ENCODE measurements at regions not wholly inside any gene's neighbourhood (a gene's known extent, or its start where the extent isn't known, plus 50 kb on each side); places are given as distances from the start of the nearest gene placed in this dataset.
"Not testable (repeated sequence)": the region's sequence is repeated elsewhere in the genome, so short reads cannot be mapped to it uniquely, and the experiment has no call there.

- no peaks in the 10 kb centered on the region for H3K27me3 ChIP-seq
- TF ChIP-seq, protein P1, sequence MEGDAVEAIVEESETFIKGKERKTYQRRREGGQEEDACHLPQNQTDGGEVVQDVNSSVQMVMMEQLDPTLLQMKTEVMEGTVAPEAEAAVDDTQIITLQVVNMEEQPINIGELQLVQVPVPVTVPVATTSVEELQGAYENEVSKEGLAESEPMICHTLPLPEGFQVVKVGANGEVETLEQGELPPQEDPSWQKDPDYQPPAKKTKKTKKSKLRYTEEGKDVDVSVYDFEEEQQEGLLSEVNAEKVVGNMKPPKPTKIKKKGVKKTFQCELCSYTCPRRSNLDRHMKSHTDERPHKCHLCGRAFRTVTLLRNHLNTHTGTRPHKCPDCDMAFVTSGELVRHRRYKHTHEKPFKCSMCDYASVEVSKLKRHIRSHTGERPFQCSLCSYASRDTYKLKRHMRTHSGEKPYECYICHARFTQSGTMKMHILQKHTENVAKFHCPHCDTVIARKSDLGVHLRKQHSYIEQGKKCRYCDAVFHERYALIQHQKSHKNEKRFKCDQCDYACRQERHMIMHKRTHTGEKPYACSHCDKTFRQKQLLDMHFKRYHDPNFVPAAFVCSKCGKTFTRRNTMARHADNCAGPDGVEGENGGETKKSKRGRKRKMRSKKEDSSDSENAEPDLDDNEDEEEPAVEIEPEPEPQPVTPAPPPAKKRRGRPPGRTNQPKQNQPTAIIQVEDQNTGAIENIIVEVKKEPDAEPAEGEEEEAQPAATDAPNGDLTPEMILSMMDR (IDR thresholded peaks at IDR 0.05): no peak
- no peak for TF ChIP-seq POLR2A (IDR thresholded peaks at IDR 0.05)
- no peak for TF ChIP-seq EP300 (IDR thresholded peaks at IDR 0.05)
- H3K36me3 ChIP-seq: no peaks in the 10 kb centered on the region
- no peak for DNase-seq (ENCODE audit: low spot score in 2 of 2)
- 90 to 95% methylated on average over 6 of the region's 6 CpGs for WGBS, 2 donors
- no peak overlapping the region for H3K27ac ChIP-seq
- no peaks in the 10 kb centered on the region for H3K4me1 ChIP-seq
- no peak overlapping the region for H3K4me3 ChIP-seq
- peaks cover 0 to 8% (median 0%) of the 10 kb centered on the region in 4 donors for H3K9me3 ChIP-seq
Measured at GRCh38 chr15:81926981-81927380, 118.8 kb downstream of the MEX3B start.

GRCh38 chr15:81924729-81925128, 121.1 kb downstream of the MEX3B start:
- H3K27me3 ChIP-seq: no peaks in the 10 kb centered on the region
- 86 to 91% methylated on average over 4 of the region's 4 CpGs for WGBS, 2 donors
- TF ChIP-seq POLR2A (IDR thresholded peaks at IDR 0.05) (no peak), EP300 (IDR thresholded peaks at IDR 0.05) (no peak)
- TF ChIP-seq, protein P1 (IDR thresholded peaks at IDR 0.05): no peak

GRCh38 chr15:81923561-81924350, 122.1 kb downstream of the MEX3B start:
- Histone ChIP-seq H3K27ac (no peak overlapping the region), H3K27me3 (no peaks in the 10 kb centered on the region), H3K9me3 (peaks cover 0 to 38% (median 6%) of the 10 kb centered on the region in 4 donors), H3K4me3 (no peak overlapping the region), H3K4me1 (no peaks in the 10 kb centered on the region), H3K36me3 (no peaks in the 10 kb centered on the region)
- DNase-seq (ENCODE audit: low spot score in 2 of 2): no peak
- TF ChIP-seq EP300 (IDR thresholded peaks at IDR 0.05) (no peak), POLR2A (IDR thresholded peaks at IDR 0.05) (no peak)
- TF ChIP-seq, protein P1 (IDR thresholded peaks at IDR 0.05): no peak
- WGBS, 2 donors: 76 to 78% methylated on average over 4 of the region's 4 CpGs

More at GRCh38 chr15:81924729-81925128, 121.1 kb downstream of the MEX3B start:
- DNase-seq (ENCODE audit: low spot score in 2 of 2): no peak
- Histone ChIP-seq H3K4me1 (no peaks in the 10 kb centered on the region), H3K4me3 (no peak overlapping the region), H3K9me3 (peaks cover 0 to 28% (median 6%) of the 10 kb centered on the region in 4 donors), H3K36me3 (no peaks in the 10 kb centered on the region), H3K27ac (no peak overlapping the region)

DNA sequence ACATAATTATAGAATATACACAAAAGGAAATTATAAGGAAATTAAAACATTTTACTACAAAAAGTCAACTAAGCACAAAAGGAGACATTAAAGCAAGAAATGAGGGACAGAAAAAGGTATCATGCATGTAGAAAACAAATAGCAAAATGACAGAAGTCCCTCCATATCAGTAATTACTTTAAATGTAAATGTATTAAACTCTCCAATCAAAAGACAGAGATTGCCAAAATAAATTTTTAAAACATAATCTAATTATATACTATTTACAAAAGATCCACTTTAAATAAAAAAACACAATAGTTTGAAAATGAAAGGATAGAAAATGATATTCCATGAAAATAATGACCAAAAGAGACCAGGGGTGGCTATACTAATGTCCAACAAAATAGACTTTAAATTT, 123.7 kb downstream of the MEX3B start:
- Histone ChIP-seq H3K4me1 (no peaks in the 10 kb centered on the region), H3K36me3 (no peaks in the 10 kb centered on the region), H3K9me3 (peaks cover 0 to 49% (median 6%) of the 10 kb centered on the region in 4 donors), H3K4me3 (no peak overlapping the region), H3K27ac (no peak overlapping the region), H3K27me3 (no peaks in the 10 kb centered on the region)
- TF ChIP-seq EP300 (IDR thresholded peaks at IDR 0.05): no peak
- TF ChIP-seq POLR2A (IDR thresholded peaks at IDR 0.05): no peak
- TF ChIP-seq, protein P1 (IDR thresholded peaks at IDR 0.05): no peak
- DNase-seq (ENCODE audit: low spot score in 2 of 2): no peak

- Histone ChIP-seq H3K27me3 (no peaks in the 10 kb centered on the region), H3K27ac (no peak overlapping the region), H3K9me3 (peaks cover 0 to 49% (median 6%) of the 10 kb centered on the region in 4 donors), H3K36me3 (no peaks in the 10 kb centered on the region), H3K4me3 (no peak overlapping the region), H3K4me1 (no peaks in the 10 kb centered on the region)
- TF ChIP-seq, protein P1 (IDR thresholded peaks at IDR 0.05): no peak
- TF ChIP-seq POLR2A (IDR thresholded peaks at IDR 0.05) (no peak), EP300 (IDR thresholded peaks at IDR 0.05) (no peak)
- no peak for DNase-seq (ENCODE audit: low spot score in 2 of 2)
- WGBS, 2 donors: 79 to 81% methylated on average over 1 of the region's 1 CpG
Measured at GRCh38 chr15:81921163-81921562, 124.7 kb downstream of the MEX3B start.

DNA sequence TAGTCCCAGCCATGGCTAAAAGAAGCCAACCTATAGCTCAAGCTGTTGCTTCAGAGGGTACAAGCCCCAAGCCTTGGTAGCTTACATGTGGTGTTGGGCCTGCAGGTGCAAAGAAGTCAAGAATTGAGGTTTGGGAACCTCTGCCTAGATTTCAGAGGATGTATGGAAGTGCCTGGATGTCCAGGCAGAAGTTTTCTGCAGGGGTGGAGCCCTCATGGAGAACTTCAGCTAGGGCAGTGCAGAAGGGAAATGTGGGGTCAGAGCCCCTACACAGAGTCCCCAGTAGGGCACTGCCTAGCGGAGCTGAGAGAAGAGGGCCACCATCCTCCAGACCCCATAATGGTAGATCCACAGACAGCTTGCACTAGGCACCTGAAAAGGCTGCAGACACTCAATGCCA, 127.1 kb downstream of the MEX3B start:
- not testable (repeated sequence) for DNase-seq (ENCODE audit: low spot score in 2 of 2); H3K36me3 ChIP-seq; H3K27me3 ChIP-seq; H3K27ac ChIP-seq; H3K4me3 ChIP-seq; H3K4me1 ChIP-seq
- H3K9me3 ChIP-seq: peaks cover 0 to 49% (median 6%) of the 10 kb centered on the region in 4 donors
- WGBS, 2 donors: 100% methylated on average over 1 of the region's 1 CpG
